ENCODE measurements at regions not wholly inside any gene's neighbourhood (a gene's known extent, or its start where the extent isn't known, plus 50 kb on each side); places are given as distances from the start of the nearest gene placed in this dataset.
"Not testable (repeated sequence)": the region's sequence is repeated elsewhere in the genome, so short reads cannot be mapped to it uniquely, and the experiment has no call there.

DNA sequence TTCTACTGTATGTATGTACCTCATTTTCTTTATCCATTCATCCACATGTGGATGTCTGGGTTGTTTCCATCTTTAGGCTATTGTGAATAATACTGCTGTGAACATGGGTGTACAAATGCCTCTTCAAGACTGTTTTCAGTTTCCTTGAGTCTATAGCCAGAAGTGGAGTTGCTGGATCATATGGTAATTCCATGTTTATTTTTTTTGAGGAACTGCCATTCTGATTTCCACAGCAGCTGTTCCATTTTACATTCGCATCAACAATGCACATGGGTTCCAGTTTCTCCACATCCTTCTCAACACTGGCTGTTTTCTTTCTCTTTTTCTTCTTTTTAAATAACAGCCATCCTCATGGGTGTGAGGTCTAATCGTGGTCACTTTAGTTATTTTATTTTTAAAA is 69.9 kb upstream of the CTBP2 start:
- Histone ChIP-seq H3K4me3 (no peak overlapping the region), H3K36me3 (no peaks in the 10 kb centered on the region), H3K9me3 (no peaks in the 10 kb centered on the region), H3K27me3 (peaks cover 0 to 4% (median 0%) of the 10 kb centered on the region in 9 donors), H3K4me1 (no peaks in the 10 kb centered on the region), H3K27ac (no peak overlapping the region)
- no peak for DNase-seq
- 70 to 86% (median 76%) methylated on average over 2 of the region's 2 CpGs for WGBS, 4 donors
- no peak for ATAC-seq
- TF ChIP-seq, protein P1, sequence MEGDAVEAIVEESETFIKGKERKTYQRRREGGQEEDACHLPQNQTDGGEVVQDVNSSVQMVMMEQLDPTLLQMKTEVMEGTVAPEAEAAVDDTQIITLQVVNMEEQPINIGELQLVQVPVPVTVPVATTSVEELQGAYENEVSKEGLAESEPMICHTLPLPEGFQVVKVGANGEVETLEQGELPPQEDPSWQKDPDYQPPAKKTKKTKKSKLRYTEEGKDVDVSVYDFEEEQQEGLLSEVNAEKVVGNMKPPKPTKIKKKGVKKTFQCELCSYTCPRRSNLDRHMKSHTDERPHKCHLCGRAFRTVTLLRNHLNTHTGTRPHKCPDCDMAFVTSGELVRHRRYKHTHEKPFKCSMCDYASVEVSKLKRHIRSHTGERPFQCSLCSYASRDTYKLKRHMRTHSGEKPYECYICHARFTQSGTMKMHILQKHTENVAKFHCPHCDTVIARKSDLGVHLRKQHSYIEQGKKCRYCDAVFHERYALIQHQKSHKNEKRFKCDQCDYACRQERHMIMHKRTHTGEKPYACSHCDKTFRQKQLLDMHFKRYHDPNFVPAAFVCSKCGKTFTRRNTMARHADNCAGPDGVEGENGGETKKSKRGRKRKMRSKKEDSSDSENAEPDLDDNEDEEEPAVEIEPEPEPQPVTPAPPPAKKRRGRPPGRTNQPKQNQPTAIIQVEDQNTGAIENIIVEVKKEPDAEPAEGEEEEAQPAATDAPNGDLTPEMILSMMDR (IDR thresholded peaks at IDR 0.05) = no peak
- no peak for TF ChIP-seq POLR2A (IDR thresholded peaks at IDR 0.05)
- intact Hi-C loops (cut with DNase I) = loop anchor here in 1 of 10 donors (10.0 kb wide), 1 partner anchor 135 kb away; no protein-coding TSS in a partner anchor

DNA sequence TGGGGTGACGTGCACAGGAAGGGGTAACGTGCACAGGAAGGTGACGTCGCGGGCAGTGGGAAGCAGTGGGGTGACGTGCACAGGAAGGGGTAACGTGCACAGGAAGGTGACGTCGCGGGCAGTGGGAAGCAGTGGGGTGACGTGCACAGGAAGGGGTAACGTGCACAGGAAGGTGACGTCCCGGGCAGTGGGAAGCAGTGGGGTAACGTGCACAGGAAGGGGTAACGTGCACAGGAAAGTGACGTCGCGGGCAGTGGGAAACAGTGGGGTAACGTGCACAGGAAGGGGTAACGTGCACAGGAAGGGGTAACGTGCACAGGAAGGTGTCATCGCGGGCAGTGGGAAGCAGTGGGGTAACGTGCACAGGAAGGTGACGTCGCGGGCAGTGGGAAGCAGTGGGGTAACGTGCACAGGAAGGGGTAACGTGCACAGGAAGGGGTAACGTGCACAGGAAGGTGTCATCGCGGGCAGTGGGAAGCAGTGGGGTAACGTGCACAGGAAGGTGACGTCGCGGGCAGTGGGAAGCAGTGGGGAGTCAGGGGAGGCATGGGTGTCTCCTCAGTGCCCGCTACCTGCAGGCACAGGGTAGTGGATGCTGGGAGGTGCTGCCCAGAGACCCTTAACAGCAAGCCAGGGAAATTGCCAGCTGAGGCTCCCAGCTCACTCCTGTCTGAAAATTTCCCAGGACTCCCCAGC is 68.0 kb upstream of the CTBP2 start:
- intact Hi-C loops (cut with DNase I); H3K27ac ChIP-seq; H3K9me3 ChIP-seq; DNase-seq; ATAC-seq; H3K4me3 ChIP-seq; H3K36me3 ChIP-seq; H3K4me1 ChIP-seq; H3K27me3 ChIP-seq: not testable (repeated sequence)
- 74 to 86% (median 78%) methylated on average over 33 to 38 of the region's 38 CpGs for WGBS, 4 donors

DNA sequence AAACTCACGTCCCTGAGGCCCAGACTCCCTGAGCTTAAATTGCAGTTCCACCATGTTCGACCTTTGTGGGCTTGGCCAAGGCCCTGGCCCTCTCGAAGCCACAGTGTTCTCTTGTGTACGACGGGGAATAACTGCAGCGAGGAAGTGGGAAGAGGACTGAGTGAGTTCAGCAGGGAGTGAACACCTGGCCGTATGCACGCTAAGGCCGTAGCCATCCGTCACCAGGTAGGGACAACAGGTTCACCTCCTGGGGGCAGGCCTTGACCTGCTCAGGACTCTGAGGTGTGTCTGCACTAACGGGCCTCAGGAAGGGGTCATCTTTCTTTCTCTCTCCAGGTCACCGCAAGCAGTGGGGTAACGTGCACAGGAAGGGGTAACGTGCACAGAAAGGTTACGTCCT is 67.2 kb upstream of the CTBP2 start:
- TF ChIP-seq, protein P1 (IDR thresholded peaks at IDR 0.05) = no peak
- no peak for TF ChIP-seq POLR2A (IDR thresholded peaks at IDR 0.05)
- no peak overlapping the region for H3K4me3 ChIP-seq
- no peaks in the 10 kb centered on the region for H3K36me3 ChIP-seq
- 91 to 95% (median 93%) methylated on average over 15 of the region's 15 CpGs for WGBS, 4 donors
- intact Hi-C loops (cut with DNase I) = no loop called here
- H3K4me1 ChIP-seq = no peaks in the 10 kb centered on the region
- no peaks in the 10 kb centered on the region for H3K27me3 ChIP-seq
- no peak overlapping the region for H3K27ac ChIP-seq
- no peak for DNase-seq
- no peak for ATAC-seq
- H3K9me3 ChIP-seq = no peaks in the 10 kb centered on the region

DNA sequence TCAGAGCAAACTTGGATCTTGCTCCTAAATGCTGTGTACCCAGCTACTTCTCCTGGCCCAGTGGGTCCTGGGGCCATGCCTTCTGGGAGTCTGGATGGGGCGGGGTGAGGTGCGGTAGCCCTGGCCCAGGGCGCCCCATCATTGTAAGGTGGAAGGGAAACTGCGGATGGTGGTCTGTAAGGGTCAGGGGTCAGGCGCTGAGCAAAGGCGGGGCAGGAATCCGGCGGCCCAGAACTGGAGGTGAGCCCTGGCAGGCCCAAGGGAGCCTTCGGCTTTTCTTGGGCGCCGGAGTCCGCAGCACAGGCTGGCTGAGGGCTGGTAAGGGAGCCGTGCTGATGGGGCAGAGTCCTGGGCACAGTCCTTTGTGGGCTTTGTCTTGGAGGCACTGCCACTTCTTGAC is 66.5 kb upstream of the CTBP2 start:
- intact Hi-C loops (cut with DNase I) = no loop called here
- Histone ChIP-seq H3K4me3 (no peak overlapping the region), H3K9me3 (no peaks in the 10 kb centered on the region), H3K27ac (no peak overlapping the region), H3K27me3 (no peaks in the 10 kb centered on the region), H3K36me3 (no peaks in the 10 kb centered on the region), H3K4me1 (no peaks in the 10 kb centered on the region)
- ATAC-seq (no peak), DNase-seq (no peak)
- no peak for TF ChIP-seq POLR2A (IDR thresholded peaks at IDR 0.05)
- TF ChIP-seq, protein P1 (IDR thresholded peaks at IDR 0.05) = no peak
- WGBS, 4 donors = 95 to 99% (median 97%) methylated on average over 12 to 13 of the region's 13 CpGs

DNA sequence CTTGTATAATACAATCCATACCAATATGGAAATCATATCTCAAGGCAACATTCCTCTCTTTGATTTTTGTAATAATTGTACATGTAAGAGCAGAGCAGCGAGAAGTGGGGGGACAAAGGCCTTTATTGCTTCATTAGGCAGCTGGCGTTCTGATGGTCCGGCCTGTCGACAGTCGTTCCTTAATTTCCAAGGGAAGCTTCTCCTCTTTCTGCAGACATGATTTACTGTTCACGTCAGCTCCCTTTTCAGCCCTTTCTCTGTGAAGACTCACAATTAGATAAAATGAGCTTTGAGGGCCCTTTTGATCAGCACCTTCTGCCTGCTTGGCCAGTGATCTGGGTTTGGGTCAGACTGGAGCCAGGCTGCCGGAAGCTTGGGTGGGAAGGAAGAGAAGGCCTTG is 65.6 kb upstream of the CTBP2 start:
- DNase-seq (no peak), ATAC-seq (no peak)
- Histone ChIP-seq H3K9me3 (no peaks in the 10 kb centered on the region), H3K27me3 (peaks cover 0 to 7% (median 0%) of the 10 kb centered on the region in 9 donors), H3K36me3 (no peaks in the 10 kb centered on the region), H3K4me3 (no peak overlapping the region), H3K27ac (no peak overlapping the region), H3K4me1 (no peaks in the 10 kb centered on the region)
- TF ChIP-seq POLR2A (IDR thresholded peaks at IDR 0.05) = no peak
- TF ChIP-seq, protein P1 (IDR thresholded peaks at IDR 0.05) = no peak
- intact Hi-C loops (cut with DNase I) = no loop called here
- WGBS, 4 donors = 92 to 96% (median 95%) methylated on average over 7 of the region's 7 CpGs
